HG02885 (cell line): ENCODE measurements at regions not wholly inside any gene's neighbourhood (a gene's known extent, or its start where the extent isn't known, plus 50 kb on each side); places are given as distances from the start of the nearest gene placed in this dataset.

ENCODE experiments used
- ATAC-seq: cut with Tn5 transposase; IDR thresholded peaks from one replicate; pipeline ENCODE4 v1.9.1; 2021; ENCODE audit warnings: mild to moderate bottlenecking; ENCODE audit not compliant: unreplicated experiment, poor library complexity

DNA sequence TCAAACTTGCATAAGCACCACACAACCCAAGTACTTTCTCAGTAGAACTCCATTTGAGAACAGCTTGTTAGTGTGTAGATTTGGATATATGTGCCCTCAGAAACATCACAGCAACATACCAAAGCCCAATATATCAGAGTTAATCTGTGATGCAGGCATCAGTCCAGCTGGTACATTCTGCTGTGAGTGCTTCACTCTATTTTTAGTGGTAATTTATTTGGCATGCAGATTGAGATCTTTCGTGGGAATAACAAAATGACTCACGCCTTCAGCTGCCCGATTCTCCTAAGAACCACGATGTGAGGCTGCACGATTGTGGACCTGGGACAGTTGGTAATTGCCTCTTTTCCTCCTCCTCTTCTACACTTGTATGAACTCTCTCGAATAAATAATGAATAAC, 730.7 kb downstream of the SQOR start:
- ATAC-seq = no peak

DNA sequence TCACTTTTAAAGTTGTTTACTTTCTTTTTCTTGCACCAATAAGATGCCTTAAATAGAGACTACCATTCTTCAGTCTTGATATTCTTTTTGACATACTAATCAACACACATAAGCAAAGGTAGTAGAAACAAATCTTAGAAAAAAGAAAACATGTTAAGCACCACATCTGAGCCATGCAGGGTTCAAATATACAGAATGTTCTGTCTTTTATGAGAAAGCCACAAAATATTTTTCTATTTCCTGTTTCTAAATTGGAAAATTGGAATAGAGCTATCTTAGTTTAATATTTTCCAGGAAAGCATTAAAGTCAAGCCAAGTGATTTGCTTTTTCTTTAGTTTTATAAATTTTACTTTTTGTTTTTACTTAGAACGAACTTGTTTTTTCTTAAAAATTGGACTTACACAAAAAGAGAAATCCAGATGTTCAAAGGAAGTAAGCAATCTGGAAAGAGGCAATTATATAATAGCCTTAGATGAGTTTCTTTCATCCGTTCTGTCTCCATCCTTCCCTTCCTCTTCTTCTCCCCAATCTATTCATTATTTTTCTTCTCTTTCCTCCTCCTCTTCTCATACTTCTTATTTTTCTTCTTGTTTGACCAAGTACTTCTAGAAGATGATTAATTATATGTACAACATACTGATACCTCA, 731.7 kb downstream of the SQOR start:
- ATAC-seq = no peak

DNA sequence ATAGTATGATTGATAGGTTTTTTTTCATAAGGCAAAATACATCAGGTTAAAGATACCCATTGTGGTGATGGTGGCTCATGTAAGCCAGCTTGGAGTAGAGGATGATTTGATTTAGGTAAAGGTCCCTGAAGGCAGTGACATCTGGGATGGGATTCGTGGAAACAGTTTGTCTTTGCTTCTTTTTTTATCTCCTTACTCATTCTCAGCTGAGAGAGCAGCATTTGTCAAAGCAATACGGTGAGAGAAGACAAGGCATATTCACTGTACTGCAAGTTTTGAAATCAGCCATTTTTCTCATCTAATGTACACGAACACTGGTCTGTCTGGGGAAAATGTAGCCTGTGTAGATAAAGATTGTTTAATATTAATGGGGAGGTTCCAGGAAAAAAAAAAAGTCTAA, 749.1 kb downstream of the SQOR start:
- no peak for ATAC-seq

DNA sequence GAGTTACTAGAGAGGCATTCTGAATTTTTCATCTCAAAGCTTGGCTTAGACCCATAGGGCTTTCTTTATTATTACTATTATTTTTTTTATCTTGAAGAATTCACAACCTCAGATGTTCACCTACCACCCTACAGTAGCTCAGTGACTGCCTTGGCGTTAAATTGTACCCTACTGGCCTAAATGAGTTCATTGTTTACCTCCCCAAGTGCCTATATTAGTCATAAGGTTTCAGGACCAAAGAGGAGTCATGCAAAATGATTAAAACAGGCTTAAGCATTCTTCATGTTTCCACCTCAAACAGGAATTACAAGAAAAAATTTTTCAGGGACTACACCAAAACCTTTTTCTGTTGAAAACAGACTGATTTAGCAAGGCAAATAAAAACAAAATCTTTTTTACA, 751.5 kb downstream of the SQOR start:
- no peak for ATAC-seq

DNA sequence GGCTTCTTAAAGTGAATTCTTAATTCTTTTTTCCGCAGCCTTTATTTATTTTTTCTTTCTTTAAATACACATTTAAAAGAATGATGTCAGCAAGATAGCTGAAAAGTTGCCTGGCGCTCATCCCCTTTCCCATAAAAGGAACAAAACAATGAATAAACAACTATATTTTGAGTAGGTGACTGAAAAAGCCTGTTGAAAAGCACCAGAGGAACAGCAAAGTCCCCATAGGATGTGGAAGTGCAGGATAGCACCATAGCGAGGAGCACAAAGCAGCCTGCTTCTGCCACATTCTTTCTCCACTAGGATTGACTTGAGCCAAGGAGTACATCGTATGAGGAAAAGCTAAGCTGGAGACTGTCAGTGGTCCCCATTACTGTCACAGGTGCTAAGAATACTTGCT, 754.9 kb downstream of the SQOR start:
- no peak for ATAC-seq

DNA sequence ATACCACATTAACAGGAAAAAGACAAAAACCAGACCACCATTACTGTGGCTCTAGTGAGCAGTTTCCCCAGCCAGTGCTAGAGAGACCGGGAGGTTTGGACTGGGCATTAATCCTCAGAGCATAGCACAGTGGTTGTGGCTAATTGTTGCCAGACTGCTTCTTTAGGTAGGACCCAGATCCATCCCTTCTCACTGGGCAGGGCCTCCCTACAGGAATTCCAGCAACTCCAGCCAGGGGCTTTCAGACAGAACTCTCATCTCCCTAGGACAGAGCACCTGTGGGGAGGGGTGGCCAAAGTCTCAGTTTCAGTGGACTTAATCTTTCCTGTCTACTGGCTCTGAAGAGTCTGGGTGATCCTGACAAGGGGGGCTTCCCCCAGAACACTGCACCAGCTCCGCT, 759.6 kb downstream of the SQOR start:
- ATAC-seq = no peak

DNA sequence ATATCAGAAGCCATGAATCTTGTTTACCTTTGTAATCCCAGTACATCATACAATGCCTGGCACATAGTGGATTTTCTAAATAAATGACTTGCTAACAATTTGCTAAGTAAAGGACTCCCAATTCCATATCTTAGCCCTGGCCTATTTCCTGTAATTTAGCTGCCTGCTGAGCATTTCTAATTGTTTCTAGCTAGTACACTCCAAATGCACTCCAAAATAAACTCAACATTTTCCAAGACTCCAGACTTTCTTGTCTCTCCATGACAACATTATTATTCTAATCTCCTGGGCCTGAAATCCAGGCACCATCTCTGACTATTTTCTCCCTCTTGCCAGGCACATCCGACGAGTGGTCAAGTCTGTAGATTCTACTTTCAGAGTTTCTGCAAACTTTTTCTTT, 773.5 kb downstream of the SQOR start:
- no peak for ATAC-seq

DNA sequence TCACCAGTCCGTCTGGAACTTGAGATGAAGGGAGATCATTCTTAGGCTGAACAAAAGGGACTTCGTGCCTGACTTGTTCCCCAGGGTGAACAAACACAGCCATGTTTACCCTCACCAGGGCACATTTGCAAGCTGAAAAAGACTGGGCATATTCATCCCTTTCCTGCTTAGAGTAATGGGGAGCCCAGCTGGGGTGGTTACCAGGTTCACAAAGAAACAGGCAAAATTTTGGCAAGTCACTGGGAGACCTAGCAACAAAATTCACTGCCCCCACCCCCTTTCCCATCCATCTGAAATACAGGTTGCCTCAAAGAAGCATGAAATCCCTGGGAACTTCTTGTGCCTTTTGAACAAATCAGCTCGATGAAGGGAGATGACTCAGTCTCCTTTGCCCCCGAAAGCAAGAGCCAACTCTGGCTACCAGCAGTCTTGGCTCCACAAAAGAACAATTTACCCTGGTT, 775.0 kb downstream of the SQOR start:
- ATAC-seq = no peak

DNA sequence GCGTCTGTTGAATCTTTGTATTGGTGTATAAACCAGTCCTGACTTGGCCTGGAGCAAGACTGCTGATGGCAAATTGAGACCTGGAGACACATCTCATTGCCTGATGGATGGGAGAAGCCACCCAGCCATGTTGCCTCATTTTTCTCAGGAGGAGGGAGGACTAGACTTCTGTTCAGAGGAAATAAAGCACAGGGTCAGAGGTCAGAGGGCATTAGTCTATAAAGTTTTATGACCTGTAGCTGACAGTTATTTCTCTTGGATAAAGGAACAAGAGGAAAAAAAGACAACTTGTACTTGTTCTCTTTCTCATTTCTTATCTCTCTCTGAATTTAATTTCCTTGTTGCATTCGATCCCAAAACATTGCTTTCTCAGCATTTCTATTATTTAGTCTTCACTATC, 775.9 kb downstream of the SQOR start:
- no peak for ATAC-seq

DNA sequence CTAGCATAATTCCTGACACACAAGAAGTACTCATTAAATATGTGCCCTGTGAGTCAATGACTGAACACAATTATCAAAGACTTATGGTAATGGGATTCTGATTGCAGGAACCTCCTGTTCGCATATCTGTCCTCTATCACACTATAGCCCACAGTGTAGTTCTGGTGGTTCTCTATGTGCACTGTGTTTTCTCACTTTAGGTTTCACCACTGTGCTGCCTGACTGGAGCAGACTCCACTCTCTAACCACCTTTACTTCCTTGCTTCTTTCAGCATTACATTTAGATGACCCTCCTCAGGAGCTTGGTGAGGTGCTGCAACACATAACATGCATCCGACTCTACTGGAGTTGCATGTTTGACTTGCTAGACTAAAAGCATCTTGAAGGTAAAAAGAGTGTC, 777.1 kb downstream of the SQOR start:
- ATAC-seq = no peak

DNA sequence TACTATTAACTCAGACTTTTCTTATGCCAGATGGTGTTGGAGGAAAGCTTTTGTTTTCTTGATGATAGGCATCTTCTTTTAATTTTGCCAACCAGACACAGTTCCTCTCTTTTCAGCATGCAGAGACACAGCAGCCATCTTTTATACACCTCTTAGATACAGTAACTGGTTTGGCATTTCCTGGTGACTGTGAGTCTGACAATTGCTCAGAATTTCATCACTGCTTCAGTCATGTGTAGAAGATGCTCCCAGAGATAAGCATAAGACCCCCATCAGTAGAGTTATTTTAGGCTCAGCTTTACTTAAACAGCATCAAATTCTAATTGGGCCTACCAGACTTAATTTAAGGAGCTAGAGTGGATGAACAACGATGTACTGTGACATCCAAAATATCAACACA, 779.0 kb downstream of the SQOR start:
- no peak for ATAC-seq

DNA sequence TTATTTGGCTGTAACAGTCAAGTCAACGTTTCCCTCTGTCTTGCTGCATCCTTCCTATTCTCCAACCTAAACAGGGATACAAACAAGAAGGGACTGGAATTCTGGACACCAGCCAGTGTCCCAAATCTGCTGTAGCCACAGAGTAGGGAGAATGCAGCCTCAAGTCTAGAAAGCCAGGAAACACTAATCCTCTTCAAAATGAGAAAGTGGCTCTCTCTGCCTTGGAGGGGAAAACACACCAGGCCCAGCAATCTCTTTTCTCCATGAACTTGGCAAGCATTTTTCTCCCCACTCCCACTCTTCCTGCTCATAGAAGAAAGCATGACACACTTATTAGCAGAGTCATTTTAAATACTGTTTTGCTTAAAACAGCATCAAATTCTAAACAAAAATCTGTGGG, 781.7 kb downstream of the SQOR start:
- ATAC-seq = no peak

DNA sequence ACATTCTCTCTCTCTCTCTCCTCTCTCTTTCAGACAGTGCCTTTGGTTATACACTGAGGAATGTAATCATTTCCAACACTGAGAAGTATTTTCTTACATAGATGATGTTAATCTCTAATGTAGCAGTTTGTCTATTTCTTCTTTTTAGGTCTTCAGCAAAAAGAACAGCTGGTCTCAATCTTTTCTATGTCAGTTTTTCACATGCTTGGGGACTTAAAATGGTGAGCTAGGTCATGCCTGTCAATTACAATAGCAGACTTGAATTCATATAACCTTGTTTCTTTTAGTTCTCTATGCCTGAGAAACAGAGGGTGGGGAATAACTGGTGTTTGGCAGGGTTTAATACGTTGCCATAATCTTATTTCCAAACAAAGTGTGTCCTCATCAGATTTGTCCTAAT, 786.2 kb downstream of the SQOR start:
- no peak for ATAC-seq

DNA sequence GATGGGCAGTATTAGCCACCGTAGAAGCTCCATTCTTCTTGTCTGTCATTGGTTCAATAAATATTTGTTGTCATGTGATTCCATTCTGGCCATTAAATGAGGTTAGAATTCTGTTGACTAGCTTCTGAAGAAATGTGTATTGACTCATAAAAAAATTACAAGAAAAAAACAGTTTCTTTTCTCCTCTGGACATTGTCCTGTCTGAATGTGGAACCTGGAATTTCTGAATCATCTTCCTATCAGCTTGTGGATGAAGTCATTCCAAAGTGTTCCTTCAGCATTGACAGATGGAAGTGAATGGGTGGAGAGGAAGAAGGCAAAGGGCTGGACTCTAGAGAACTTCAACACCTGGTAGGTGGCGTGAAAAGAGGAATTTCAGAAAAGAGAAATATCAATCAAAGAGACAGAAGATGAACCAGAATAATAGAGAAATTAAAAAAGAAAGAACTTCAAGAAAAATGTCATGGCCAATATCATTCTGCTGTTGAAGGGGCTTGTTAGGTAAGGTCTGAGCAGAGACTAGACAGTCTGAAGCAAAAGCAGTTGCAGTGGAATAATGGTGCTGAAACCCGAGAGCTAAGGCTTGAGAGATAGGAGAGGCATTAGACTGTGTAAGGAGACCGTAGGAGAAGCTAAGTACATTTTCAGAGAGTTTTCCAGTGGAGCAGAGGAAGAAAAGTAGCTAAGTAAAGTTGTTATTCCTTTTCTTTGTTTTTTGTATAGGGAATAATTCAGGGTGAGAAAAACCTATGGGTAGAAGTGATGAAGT, 806.6 kb downstream of the SQOR start:
- no peak for ATAC-seq

DNA sequence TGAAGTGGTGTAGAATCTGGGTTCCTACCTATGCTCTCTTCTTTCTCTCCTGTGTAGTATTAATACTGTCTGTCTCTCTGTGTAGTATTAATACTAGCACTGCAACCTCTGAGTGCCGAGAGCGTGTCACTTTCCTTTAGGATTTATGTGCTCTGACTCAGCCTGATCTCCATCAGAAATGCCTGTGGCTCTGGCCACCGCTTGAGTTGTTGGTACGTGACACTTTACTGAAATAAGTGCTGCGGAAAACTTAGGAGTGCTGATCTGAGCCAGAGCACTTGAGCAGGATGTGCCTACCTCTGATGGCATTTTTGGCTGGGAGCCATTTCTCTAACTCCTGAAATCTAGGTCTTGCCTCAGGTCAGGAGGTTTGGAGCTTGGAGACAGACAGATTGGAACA, 807.4 kb downstream of the SQOR start:
- no peak for ATAC-seq

DNA sequence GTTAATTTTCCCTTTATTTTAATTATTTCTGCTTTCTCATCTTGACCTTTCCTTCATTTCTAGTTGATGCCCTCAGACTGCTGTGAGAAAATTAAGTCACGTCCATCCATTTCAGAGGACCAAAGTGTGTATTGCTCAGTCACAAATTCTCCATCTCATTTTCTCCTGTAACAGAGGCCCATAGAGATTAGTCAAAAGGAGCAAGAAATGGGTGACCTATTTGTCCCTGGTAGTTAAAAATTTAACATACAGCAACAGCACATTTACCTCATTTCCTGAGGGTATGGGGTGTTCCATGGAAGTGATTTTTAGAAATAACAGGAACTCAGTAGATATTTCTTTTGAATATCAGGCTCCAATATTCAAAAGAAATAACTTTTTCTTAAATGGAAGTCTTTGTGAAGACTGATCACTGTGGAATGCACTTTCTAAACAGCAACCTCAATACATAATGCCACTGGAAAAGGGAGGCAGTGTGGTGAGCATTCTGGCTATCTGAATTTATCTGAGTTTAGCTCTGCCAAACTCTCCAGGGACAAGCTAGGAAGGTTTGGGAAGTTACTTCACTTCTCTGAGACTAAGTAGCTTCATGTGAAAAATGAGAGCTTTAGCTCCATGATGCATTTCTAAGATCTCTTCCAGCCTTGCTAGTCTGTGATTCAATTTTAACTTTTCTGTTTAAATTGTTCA, 808.2 kb downstream of the SQOR start:
- no peak for ATAC-seq

DNA sequence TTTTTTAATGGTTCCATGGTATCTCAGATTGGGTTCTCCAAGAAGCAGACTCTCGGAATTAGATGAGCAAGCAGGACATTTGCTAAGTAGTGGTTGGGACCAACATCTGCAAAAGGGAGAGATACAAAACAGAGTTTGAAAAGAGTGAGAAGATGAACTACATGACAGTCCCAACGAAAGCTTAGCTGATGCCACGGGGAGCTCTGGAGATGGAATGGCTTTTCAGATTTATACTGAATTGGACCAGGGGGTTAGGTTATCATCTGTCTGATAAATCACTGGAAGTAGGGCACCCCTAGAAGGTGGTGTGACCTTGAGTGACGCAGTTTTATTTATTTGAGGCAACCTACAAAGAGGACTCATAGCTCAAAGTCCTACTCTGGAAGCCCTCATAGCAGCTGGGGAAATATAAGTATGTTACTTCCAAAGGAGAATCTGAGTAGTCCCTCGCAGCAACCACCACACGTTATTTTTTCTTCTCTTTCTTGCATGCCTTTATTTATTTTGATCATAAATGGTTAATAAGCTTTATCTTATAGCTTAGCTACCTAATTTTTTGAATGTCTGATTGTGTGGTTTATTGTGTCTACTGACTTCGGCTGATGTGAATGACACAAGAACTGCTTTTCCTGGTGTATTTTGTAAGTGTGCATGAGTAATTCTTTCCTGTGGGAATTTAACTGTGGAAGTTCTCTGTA, 815.4 kb downstream of the SQOR start:
- ATAC-seq = no peak

DNA sequence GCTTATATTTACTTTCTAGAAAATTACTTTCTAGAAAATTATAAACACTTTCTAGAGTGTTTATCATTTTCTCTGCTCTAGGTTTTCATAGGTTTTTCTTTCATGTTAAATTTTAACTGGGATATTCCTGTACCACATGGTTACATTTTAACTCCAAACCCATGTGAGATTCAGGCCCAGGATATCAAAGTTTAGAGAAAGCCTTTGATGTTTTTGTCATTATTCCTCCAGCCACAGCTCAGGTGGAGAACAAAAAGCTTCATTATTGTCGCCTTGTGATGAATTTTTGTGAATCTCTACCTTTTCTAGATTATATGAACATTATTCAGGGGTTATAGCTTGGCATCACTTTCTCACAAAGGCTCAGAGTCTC, 816.0 kb downstream of the SQOR start:
- no peak for ATAC-seq

DNA sequence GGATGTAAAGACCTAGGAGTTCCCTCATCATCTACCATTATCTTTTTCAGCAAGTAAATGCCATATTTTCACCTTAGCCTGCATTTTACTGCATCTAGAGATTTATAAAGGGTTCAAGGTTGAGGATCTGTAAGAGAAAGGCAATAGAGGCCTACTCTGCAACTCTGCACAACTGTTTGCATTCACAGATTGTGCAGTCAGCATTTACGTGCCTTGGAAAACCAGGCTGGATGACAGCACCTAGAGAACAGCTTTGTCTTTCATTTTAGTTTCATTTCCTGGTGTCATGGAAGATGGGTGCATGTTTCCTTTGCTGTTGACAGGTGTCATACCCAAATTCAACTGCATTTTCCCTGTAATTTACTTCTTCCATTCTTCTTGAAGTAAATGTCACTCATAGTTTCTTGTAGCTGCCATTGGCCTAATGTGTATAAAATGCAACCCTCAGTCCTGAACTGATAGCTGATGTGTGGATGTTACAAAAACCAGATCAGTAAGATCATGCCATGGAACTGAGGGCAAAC, 817.5 kb downstream of the SQOR start:
- no peak for ATAC-seq

DNA sequence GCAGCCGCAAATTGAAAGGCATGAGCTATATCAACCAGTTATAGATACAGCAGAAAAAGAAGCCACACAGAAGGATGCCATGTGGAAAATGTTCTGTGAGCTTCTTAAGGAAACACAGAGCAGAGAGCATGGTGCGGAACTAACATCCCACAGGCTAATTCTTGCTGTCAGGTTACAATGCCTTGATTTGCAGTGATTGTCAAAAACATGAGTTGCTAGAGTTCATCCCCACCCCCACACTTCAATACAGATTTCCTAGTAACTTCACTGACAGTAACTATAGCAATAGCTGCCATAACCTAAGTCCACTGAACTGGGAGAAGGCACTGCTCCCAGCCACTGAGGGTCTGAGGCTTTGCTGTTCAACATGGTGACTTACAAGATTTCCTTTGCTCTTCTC, 821.6 kb downstream of the SQOR start:
- no peak for ATAC-seq
